ENCODE measurements at regions not wholly inside any gene's neighbourhood (a gene's known extent, or its start where the extent isn't known, plus 50 kb on each side); places are given as distances from the start of the nearest gene placed in this dataset.

GRCh38 chr4:14008494-14008893, 381.0 kb upstream of the BOD1L1 start:
- DNase-seq (no peak), ATAC-seq (no peak)
- Histone ChIP-seq H3K27ac (ENCODE audit: low read length) (no peak overlapping the region), H3K4me3 (ENCODE audit: low read length) (no peak overlapping the region), H3K4me1 (ENCODE audit: control insufficient read depth, insufficient read depth, low read length) (no peaks in the 10 kb centered on the region), H3K27me3 (ENCODE audit: control insufficient read depth, insufficient read depth) (no peaks in the 10 kb centered on the region), H3K9me3 (ENCODE audit: control insufficient read depth, low read length) (no peaks in the 10 kb centered on the region)
- intact Hi-C loops (cut with DNase I): no loop called here
- 60% methylated on average over 3 of the region's 3 CpGs for WGBS

DNA sequence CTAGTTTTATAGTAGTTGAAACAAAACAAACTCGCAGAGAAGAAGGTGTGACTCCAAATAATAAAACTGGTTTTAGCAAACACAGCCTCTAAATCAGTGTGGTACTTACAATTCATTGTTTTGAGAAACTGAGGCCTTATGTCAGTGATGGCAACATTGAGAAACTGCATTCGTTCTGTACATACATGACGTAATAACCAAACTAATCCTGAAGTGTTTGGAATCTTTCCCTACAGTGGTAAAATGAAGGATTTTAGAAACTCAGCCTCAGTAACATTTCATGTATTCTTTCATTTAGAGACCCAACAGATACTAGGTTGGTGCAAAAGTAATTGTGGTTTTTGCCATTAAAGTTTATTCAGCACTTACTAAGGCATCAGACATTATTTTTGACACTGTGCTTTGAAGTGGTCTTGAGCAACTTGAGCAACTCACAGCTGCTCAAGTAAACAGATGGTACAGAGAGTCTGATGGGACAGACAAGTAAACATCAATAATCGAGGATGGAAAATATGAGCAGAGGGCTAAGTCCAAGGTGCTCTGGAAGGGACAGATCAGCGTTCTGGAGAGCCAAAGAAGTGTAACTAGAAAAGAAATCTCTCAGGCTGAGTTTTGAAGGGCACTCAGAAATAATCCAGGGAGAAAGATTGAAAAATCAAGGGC, 390.8 kb upstream of the BOD1L1 start:
- intact Hi-C loops (cut with DNase I): no loop called here
- Histone ChIP-seq H3K9me3 (ENCODE audit: control insufficient read depth, low read length) (no peaks in the 10 kb centered on the region), H3K27me3 (ENCODE audit: control insufficient read depth, insufficient read depth) (no peaks in the 10 kb centered on the region), H3K4me3 (ENCODE audit: low read length) (no peak overlapping the region), H3K4me1 (ENCODE audit: control insufficient read depth, insufficient read depth, low read length) (no peaks in the 10 kb centered on the region), H3K27ac (ENCODE audit: low read length) (no peak overlapping the region)
- DNase-seq (no peak), ATAC-seq (no peak)
- 81% methylated on average over 5 of the region's 5 CpGs for WGBS

DNA sequence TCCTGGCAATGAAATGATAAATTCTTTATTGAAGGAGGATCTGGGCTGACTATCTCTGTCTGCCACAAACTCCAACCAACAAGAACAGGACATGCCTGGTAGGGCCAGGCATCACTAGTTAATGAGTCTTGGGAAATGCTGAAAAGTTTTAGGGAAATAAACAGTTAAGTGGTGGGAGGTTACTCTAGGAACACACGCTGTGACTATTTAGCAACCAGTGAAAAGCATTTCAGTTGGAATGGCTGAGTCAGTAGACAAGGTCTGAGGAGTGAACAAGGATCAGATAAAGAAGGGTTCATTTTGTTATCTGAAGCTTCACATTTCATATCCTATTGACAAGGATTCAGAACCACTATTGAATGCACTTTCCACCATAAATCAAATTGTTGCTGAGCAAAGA, 394.9 kb upstream of the BOD1L1 start:
- H3K27ac ChIP-seq (ENCODE audit: low read length): no peak overlapping the region
- WGBS: 48% methylated on average over 1 of the region's 1 CpG
- no peaks in the 10 kb centered on the region for H3K9me3 ChIP-seq (ENCODE audit: control insufficient read depth, low read length)
- H3K4me1 ChIP-seq (ENCODE audit: control insufficient read depth, insufficient read depth, low read length): no peaks in the 10 kb centered on the region
- H3K27me3 ChIP-seq (ENCODE audit: control insufficient read depth, insufficient read depth): no peaks in the 10 kb centered on the region
- DNase-seq (no peak), ATAC-seq (no peak)
- H3K4me3 ChIP-seq (ENCODE audit: low read length): no peak overlapping the region
- intact Hi-C loops (cut with DNase I): no loop called here

GRCh38 chr4:14023036-14023435, 395.5 kb upstream of the BOD1L1 start:
- Histone ChIP-seq H3K9me3 (ENCODE audit: control insufficient read depth, low read length) (no peaks in the 10 kb centered on the region), H3K27me3 (ENCODE audit: control insufficient read depth, insufficient read depth) (no peaks in the 10 kb centered on the region), H3K27ac (ENCODE audit: low read length) (no peak overlapping the region), H3K4me1 (ENCODE audit: control insufficient read depth, insufficient read depth, low read length) (no peaks in the 10 kb centered on the region), H3K4me3 (ENCODE audit: low read length) (no peak overlapping the region)
- DNase-seq (no peak), ATAC-seq (no peak)
- intact Hi-C loops (cut with DNase I): no loop called here
- WGBS: 89% methylated on average over 3 of the region's 3 CpGs

- DNase-seq (no peak), ATAC-seq (no peak)
- Histone ChIP-seq H3K4me1 (ENCODE audit: control insufficient read depth, insufficient read depth, low read length) (no peaks in the 10 kb centered on the region), H3K9me3 (ENCODE audit: control insufficient read depth, low read length) (no peaks in the 10 kb centered on the region), H3K27ac (ENCODE audit: low read length) (no peak overlapping the region), H3K4me3 (ENCODE audit: low read length) (no peak overlapping the region), H3K27me3 (ENCODE audit: control insufficient read depth, insufficient read depth) (no peaks in the 10 kb centered on the region)
- 91% methylated on average over 1 of the region's 1 CpG for WGBS
- intact Hi-C loops (cut with DNase I): no loop called here
Observed at GRCh38 chr4:14023896-14024295, 396.4 kb upstream of the BOD1L1 start.

- ATAC-seq: no peak
- 67% methylated on average over 5 of the region's 5 CpGs for WGBS
- intact Hi-C loops (cut with DNase I): no loop called here
Observed at GRCh38 chr4:14025111-14025510, 397.6 kb upstream of the BOD1L1 start.

GRCh38 chr4:14025891-14026290, 398.4 kb upstream of the BOD1L1 start:
- no peak for ATAC-seq
- H3K4me3 ChIP-seq (ENCODE audit: low read length): no peak overlapping the region
- intact Hi-C loops (cut with DNase I): no loop called here
- WGBS: 80% methylated on average over 5 of the region's 5 CpGs
- no peaks in the 10 kb centered on the region for H3K4me1 ChIP-seq (ENCODE audit: control insufficient read depth, insufficient read depth, low read length)
- no peaks in the 10 kb centered on the region for H3K9me3 ChIP-seq (ENCODE audit: control insufficient read depth, low read length)
- no peaks in the 10 kb centered on the region for H3K27me3 ChIP-seq (ENCODE audit: control insufficient read depth, insufficient read depth)
- H3K27ac ChIP-seq (ENCODE audit: low read length): no peak overlapping the region
- no peak for DNase-seq

More at GRCh38 chr4:14025111-14025510, 397.6 kb upstream of the BOD1L1 start:
- Histone ChIP-seq H3K27ac (ENCODE audit: low read length) (no peak overlapping the region), H3K27me3 (ENCODE audit: control insufficient read depth, insufficient read depth) (no peaks in the 10 kb centered on the region), H3K9me3 (ENCODE audit: control insufficient read depth, low read length) (no peaks in the 10 kb centered on the region), H3K4me1 (ENCODE audit: control insufficient read depth, insufficient read depth, low read length) (no peaks in the 10 kb centered on the region), H3K4me3 (ENCODE audit: low read length) (no peak overlapping the region)
- DNase-seq: no peak

- Histone ChIP-seq H3K27ac (ENCODE audit: low read length) (peak overlapping the region; percentile 15), H3K27me3 (ENCODE audit: control insufficient read depth, insufficient read depth) (no peaks in the 10 kb centered on the region), H3K4me1 (ENCODE audit: control insufficient read depth, insufficient read depth, low read length) (no peaks in the 10 kb centered on the region), H3K9me3 (ENCODE audit: control insufficient read depth, low read length) (no peaks in the 10 kb centered on the region), H3K4me3 (ENCODE audit: low read length) (no peak overlapping the region)
- 46% methylated on average over 11 of the region's 11 CpGs for WGBS
- peak; percentile 62 to 83 for ATAC-seq
- intact Hi-C loops (cut with DNase I): no loop called here
- DNase-seq: peak in 2 of 3 donors; percentile 16 to 52
Observed at GRCh38 chr4:14028862-14029261, 401.3 kb upstream of the BOD1L1 start.

DNA sequence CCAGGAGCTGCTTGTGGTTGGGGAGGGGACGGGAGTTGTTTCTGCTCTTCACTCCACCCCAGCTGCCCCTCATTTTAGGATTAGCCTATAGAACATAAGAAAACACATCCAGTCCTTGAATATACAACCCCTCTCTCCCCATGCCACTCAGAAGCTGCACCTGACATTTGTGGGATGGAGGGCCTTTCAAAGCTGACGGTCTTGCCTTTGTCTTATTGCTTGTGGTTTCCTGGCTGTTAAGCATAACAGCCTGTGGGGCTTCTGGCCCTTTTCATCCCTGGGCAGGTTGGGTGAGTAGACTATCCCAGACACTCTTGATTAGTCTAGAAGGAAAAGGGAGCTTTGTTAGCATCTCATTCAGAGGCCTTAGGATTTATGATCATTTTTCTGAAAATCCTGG, 407.6 kb upstream of the BOD1L1 start:
- Histone ChIP-seq H3K4me3 (ENCODE audit: low read length) (no peak overlapping the region), H3K27ac (ENCODE audit: low read length) (no peak overlapping the region), H3K4me1 (ENCODE audit: control insufficient read depth, insufficient read depth, low read length) (no peaks in the 10 kb centered on the region), H3K27me3 (ENCODE audit: control insufficient read depth, insufficient read depth) (no peaks in the 10 kb centered on the region), H3K9me3 (ENCODE audit: control insufficient read depth, low read length) (no peaks in the 10 kb centered on the region)
- DNase-seq (no peak), ATAC-seq (no peak)
- intact Hi-C loops (cut with DNase I): no loop called here
- WGBS: 74% methylated on average over 2 of the region's 2 CpGs

- Histone ChIP-seq H3K4me3 (ENCODE audit: low read length) (no peak overlapping the region), H3K27me3 (ENCODE audit: control insufficient read depth, insufficient read depth) (no peaks in the 10 kb centered on the region), H3K4me1 (ENCODE audit: control insufficient read depth, insufficient read depth, low read length) (no peaks in the 10 kb centered on the region), H3K27ac (ENCODE audit: low read length) (no peak overlapping the region), H3K9me3 (ENCODE audit: control insufficient read depth, low read length) (no peaks in the 10 kb centered on the region)
- ATAC-seq: no peak
- intact Hi-C loops (cut with DNase I): no loop called here
- DNase-seq: no peak
Observed at GRCh38 chr4:14043203-14043602, 415.7 kb upstream of the BOD1L1 start.

GRCh38 chr4:14046642-14047041, 419.1 kb upstream of the BOD1L1 start:
- H3K4me3 ChIP-seq (ENCODE audit: low read length): no peak overlapping the region
- ATAC-seq (no peak), DNase-seq (no peak)
- H3K4me1 ChIP-seq (ENCODE audit: control insufficient read depth, insufficient read depth, low read length): no peaks in the 10 kb centered on the region
- intact Hi-C loops (cut with DNase I): no loop called here
- H3K9me3 ChIP-seq (ENCODE audit: control insufficient read depth, low read length): no peaks in the 10 kb centered on the region
- no peaks in the 10 kb centered on the region for H3K27me3 ChIP-seq (ENCODE audit: control insufficient read depth, insufficient read depth)
- no peak overlapping the region for H3K27ac ChIP-seq (ENCODE audit: low read length)

DNA sequence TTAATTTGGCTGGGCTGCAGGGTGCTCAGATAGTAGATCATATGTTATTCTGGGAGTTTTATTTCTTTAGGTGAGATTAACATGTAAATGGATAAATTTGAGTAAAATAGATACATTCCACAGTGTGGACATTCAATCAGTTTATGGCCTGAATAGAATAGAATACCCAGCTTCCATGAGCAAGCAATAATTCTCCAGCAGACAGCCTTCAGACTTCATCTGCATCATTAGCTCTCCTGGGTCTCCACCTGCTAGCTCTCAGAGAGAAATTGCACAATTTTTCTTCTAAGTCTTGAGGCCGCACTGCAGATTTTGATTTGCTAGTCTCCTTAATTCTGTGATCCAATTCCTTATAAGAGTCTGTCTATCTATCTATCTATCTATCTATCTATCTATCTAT, 420.3 kb upstream of the BOD1L1 start:
- H3K4me3 ChIP-seq (ENCODE audit: low read length): no peak overlapping the region
- WGBS: 96% methylated on average over 1 of the region's 1 CpG
- H3K27me3 ChIP-seq (ENCODE audit: control insufficient read depth, insufficient read depth): no peaks in the 10 kb centered on the region
- DNase-seq: no peak
- H3K4me1 ChIP-seq (ENCODE audit: control insufficient read depth, insufficient read depth, low read length): no peaks in the 10 kb centered on the region
- H3K9me3 ChIP-seq (ENCODE audit: control insufficient read depth, low read length): no peaks in the 10 kb centered on the region
- intact Hi-C loops (cut with DNase I): no loop called here
- no peak for ATAC-seq
- H3K27ac ChIP-seq (ENCODE audit: low read length): no peak overlapping the region

All from right cardiac atrium (tissue), 5 donors.